Left ventricle myocardium inferior (tissue), 1 donor: ENCODE measurements at regions not wholly inside any gene's neighbourhood (a gene's known extent, or its start where the extent isn't known, plus 50 kb on each side); places are given as distances from the start of the nearest gene placed in this dataset.

ENCODE experiments used
- DNase-seq: peaks from one replicate; pipeline ENCODE4 v3.0.0-alpha.2; 2020
- H3K27ac ChIP-seq: fragments of 200-600 bp; replicated peaks from 2 replicates; pipeline ENCODE4 v1.8.0; 2021
- H3K27me3 ChIP-seq: fragments of 200-600 bp; 2 replicates; pipeline ENCODE4 v1.8.0; 2021; ENCODE audit warnings: low read depth
- H3K36me3 ChIP-seq: fragments of 200-600 bp; 2 replicates; pipeline ENCODE4 v1.8.0; 2021
- H3K4me1 ChIP-seq: fragments of 200-600 bp; 2 replicates; pipeline ENCODE4 v1.8.0; 2021
- H3K4me3 ChIP-seq: fragments of 200-600 bp; 2 replicates; pipeline ENCODE4 v1.8.0; 2021; ENCODE audit warnings: mild to moderate bottlenecking, moderate library complexity
- H3K9me3 ChIP-seq: fragments of 200-600 bp; replicated peaks from 2 replicates; pipeline ENCODE4 v1.8.0; 2021
- CTCF ChIP-seq: fragments of 200-600 bp; IDR thresholded peaks from 2 replicates; pipeline ENCODE4 v1.8.0; 2021; ENCODE audit warnings: antibody characterized with exemption, mild to moderate bottlenecking, borderline replicate concordance
- intact Hi-C: fragments of 100-400 bp; cut with micrococcal nuclease; formaldehyde crosslinking; loops from one replicate; pipeline ENCODE4 v1.11.0; 2022
- donor health status: DM: no; HTN: yes; CAD: no; lungs with severe emphysema.

DNA sequence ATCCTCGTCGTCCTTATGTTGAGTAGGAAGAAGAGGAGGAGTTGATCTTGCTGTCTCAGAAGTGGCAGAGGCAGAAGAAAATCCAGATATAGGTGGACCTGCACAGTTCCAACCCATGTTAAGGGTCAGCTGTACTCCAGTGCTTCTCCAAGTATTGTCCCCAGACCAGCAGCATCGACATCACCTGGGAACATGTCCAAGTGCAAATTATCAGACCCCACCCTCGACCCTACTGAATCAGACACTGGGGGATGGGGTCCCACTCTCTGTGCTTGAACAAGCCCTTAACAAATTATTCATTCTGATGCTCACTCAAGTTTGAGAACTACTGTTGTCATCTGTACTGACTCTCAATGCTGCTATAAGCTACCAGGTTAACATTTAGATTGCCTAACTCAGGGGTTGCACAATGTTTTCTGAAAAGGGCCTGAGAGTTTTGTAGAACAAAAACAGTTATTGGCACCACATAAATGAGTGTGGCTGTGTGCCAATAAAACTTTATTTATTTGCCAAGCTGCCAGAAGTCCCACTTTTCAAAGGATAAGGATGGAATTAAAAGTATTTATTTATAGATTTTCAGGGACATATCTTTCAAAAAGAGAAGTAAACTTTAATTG is 226.7 kb upstream of the IPO5 start:
- DNase-seq = no peak

DNA sequence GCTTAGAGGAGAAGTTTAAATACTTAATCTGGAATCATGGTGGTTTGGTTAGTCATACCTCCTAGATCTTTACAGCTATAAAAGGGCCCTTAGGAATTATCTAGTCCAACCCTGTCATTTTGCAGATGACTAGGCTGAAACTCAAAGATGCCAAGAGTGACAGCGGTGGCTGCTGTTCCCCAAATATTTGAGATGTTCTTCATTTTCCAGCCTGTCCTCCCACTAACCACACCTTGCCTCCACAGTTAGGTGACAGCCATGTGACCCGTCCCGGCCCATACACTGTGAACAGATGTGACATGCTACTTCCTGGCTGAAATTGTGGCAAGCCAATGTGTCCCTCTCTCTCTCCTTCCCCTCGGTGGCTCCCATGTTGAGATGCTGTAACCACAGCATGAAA is 225.5 kb upstream of the IPO5 start:
- Histone ChIP-seq H3K9me3 (no peaks in the 10 kb centered on the region), H3K27ac (no peak overlapping the region), H3K4me1 (peaks cover 8% of the 10 kb centered on the region), H3K36me3 (no peaks in the 10 kb centered on the region), H3K27me3 (no peaks in the 10 kb centered on the region), H3K4me3 (no peak overlapping the region)
- no peak for TF ChIP-seq CTCF
- no peak for DNase-seq
- intact Hi-C loops = no loop called here

More for the DNA sequence above, 226.7 kb upstream of the IPO5 start:
- intact Hi-C loops = no loop called here
- Histone ChIP-seq H3K27me3 (no peaks in the 10 kb centered on the region), H3K36me3 (no peaks in the 10 kb centered on the region), H3K27ac (peak overlapping the region; percentile 27), H3K9me3 (no peaks in the 10 kb centered on the region), H3K4me1 (peaks cover 8% of the 10 kb centered on the region), H3K4me3 (no peak overlapping the region)
- TF ChIP-seq CTCF = no peak

DNA sequence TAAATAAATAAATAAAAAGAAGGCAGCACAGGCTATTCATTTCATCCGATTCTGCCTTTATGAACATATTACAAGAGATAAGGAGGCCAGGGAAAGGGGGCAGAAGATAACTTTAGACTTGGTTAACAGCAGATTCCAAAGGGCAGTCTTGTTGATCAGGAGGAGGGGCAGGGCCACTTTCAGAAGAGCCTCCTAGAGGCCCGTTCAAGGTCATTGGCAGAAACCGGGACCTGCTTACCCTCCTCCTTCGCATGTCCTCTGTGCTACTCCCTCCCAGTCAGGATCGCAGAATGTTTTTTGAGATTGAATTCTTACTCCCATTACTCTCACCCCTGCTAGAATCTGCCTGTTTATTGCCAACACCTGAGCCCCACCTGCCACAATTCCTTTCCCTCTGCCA is 217.0 kb upstream of the IPO5 start:
- Histone ChIP-seq H3K27ac (no peak overlapping the region), H3K27me3 (no peaks in the 10 kb centered on the region), H3K4me3 (no peak overlapping the region), H3K4me1 (no peaks in the 10 kb centered on the region), H3K36me3 (no peaks in the 10 kb centered on the region), H3K9me3 (peaks cover 6% of the 10 kb centered on the region)
- intact Hi-C loops = no loop called here
- TF ChIP-seq CTCF = no peak
- no peak for DNase-seq

DNA sequence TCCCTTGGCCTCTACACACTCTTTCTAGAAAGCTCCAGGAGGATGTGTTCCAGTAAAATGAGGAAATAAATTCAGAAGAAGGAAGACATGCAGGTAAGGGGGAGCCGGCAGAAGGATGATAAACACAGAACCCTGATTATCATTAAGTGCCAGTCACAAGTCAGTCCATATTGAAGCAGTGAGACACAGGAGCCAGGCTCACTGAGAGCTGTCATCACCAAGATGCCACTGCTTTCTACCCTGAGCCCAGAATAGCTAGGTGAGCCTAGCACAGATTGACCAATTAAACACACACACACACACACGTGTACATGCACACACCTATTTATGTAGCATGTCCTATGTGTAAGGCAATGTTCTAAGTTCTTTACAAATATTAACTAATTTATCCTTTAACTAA is 211.4 kb upstream of the IPO5 start:
- intact Hi-C loops = no loop called here
- H3K9me3 ChIP-seq = peaks cover 6% of the 10 kb centered on the region
- TF ChIP-seq CTCF = no peak
- H3K27me3 ChIP-seq = no peaks in the 10 kb centered on the region
- H3K36me3 ChIP-seq = no peaks in the 10 kb centered on the region
- no peak for DNase-seq
- H3K27ac ChIP-seq = no peak overlapping the region
- peaks cover 11% of the 10 kb centered on the region for H3K4me1 ChIP-seq
- no peak overlapping the region for H3K4me3 ChIP-seq

GRCh38 chr13:97743938-97744337 is 209.5 kb upstream of the IPO5 start:
- Histone ChIP-seq H3K27ac (peak overlapping the region; percentile 39), H3K4me1 (peaks cover 11% of the 10 kb centered on the region), H3K36me3 (no peaks in the 10 kb centered on the region), H3K9me3 (peaks cover 7% of the 10 kb centered on the region), H3K4me3 (no peak overlapping the region), H3K27me3 (no peaks in the 10 kb centered on the region)
- no peak for TF ChIP-seq CTCF
- intact Hi-C loops = no loop called here
- no peak for DNase-seq
